ENCODE measurements at regions not wholly inside any gene's neighbourhood (a gene's known extent, or its start where the extent isn't known, plus 50 kb on each side); places are given as distances from the start of the nearest gene placed in this dataset.

- TF ChIP-seq TOX (CRISPR knock-in tag; IDR thresholded peaks at IDR 0.05; ENCODE audit: borderline replicate concordance) (no peak), ZNF70 (CRISPR knock-in tag; IDR thresholded peaks at IDR 0.05) (no peak)
Observed at GRCh38 chr18:73893880-73894279, 253.8 kb downstream of the FBXO15 start.
